HG03095 (cell line): ENCODE measurements at regions not wholly inside any gene's neighbourhood (a gene's known extent, or its start where the extent isn't known, plus 50 kb on each side); places are given as distances from the start of the nearest gene placed in this dataset.

Experiments used
- ATAC-seq: cut with Tn5 transposase; IDR thresholded peaks from one replicate; pipeline ENCODE4 v1.9.1; 2021; ENCODE audit warnings: moderate library complexity; ENCODE audit not compliant: unreplicated experiment

- ATAC-seq = no peak
Measured at GRCh38 chr1:55334797-55335196, 119.6 kb upstream of the USP24 start.

DNA sequence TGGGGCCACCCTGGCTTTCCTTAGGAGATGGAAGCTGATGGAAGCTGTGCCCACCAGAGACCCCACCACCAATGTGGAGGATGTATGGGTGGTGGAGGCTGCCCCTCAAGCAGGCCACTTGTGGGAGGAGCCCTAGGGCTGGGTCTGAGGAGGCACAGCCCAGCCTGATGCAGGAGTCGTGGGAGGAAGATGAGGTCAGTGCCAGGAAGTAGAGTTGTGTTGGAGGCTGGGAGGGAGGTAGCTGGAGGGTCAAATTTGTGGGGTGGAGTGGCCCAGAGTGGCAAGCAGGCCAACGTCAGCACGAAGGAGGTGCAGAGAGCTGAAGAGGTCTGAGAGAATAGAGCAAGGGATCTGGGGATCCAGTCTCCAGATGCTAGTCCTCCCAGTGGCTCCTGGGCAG, 119.0 kb upstream of the USP24 start:
- ATAC-seq = no peak

DNA sequence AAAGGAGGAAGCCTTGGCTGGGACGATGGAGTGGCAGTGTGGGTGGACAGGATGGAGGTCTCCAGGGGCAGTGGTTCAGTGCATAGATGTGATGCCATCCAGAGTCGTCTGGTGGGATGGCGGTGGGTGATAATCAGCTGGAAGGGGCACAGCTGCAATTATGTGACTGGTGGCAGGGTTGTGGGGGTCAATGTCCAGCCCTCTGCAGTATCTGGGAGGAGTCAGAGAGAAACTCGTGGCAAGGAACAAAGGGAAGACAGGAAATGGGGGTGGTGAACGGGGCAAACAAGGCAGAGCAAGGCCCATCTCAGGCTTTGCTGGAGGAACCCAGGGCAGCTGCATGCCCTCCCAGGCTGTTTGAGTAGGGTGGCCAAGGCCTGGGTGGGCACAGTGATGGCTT, 118.3 kb upstream of the USP24 start:
- no peak for ATAC-seq

DNA sequence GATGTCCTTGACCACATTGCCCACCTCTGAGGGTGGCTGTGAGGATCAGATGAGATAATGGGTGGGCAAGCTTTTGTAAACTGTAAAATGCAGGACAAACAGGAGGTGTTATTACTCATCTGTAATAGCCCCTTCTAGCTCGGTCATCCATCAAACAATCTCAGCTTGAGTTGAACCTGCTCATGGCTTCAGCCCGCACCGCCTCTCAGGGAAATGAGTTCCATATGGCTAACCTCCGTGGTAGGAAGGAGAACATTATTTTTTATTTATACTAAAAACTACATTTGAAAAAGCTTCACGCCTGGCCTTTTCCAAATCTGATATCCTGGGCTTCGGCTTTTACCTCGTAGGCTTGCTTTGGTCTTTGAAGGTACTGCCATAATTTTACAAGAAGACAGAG, 116.2 kb upstream of the USP24 start:
- no peak for ATAC-seq

GRCh38 chr1:55329808-55330432, 114.8 kb upstream of the USP24 start:
- ATAC-seq = no peak

- no peak for ATAC-seq
Measured at GRCh38 chr1:55329091-55329490, 113.9 kb upstream of the USP24 start.

DNA sequence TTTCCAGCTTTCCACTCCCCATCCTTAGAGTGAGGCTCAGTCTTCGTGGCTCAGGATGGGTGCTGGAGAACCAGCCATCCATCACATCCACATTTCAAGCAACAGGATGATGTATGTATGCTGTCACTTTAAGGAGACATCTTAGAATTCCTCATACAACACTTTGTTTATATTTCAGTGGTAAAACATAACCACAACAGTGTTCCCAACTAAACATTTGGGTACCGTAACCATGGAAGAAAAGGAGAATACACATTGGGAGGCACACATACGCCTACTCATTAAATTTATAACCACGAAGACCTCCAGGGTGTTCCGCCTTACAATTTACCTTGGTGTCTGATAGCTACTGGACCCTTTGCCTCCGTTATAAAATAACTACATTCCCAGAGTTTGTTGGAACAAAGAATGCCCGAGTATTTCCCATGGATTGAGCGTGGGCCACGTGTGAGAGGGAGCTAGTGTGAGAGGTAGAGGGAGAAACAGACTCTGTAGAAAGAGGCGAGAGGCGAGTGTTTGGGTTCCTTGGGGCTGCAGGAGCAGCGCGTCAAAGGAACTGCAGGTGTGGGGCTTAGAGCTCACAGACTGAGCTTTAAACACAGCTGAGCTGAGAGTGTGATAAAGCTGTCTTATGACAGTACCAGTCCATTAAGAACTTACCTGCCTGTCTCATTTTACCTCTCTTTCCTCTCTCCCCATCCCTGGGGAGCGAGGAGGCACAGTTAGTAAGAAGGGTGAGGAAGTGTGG, 111.5 kb upstream of the USP24 start:
- no peak for ATAC-seq

- no peak for ATAC-seq
Measured at GRCh38 chr1:55323760-55324159, 108.6 kb upstream of the USP24 start.

DNA sequence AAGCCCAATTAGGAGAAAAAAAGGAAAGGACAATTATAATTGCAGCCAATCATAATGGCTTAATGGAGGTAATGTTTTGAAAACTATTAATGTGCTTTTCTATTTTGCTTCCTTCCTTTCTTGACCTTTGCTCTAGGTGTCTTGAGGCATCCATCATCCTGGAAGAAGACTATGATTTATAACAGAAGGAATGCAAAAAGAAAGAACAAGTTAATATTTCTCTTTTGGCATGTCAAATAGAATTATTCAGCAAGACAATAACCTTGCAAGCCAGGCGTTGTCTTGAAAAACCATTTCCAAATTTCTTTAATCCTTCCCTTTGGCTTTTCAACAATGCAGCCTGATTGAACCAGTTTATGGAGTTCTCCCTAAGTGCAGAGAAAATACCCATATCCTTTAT, 107.7 kb upstream of the USP24 start:
- ATAC-seq = no peak

DNA sequence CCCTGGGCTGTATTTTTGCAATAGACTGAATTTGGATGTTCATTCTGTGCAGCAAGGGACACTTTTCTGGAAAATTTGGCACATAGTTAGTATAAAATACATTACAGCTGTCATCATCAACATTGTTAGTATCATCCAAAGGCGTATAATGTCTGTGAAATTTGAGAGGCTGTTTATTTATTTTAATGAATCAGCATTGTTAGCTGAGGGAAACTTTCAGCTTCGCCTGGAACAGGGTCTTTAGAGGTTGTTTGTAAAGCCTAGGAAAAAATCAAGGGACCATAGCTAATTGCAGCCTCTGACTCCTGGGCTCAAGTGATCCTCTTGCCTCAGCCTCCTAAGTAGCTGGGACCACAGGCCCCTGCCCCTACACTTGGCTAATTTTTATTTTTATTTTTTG, 106.8 kb upstream of the USP24 start:
- ATAC-seq = no peak

GRCh38 chr1:55320891-55321290, 105.7 kb upstream of the USP24 start:
- no peak for ATAC-seq

GRCh38 chr1:55318116-55318817, 103.1 kb upstream of the USP24 start:
- no peak for ATAC-seq

GRCh38 chr1:55317673-55318072, 102.5 kb upstream of the USP24 start:
- no peak for ATAC-seq

GRCh38 chr1:55316947-55317662, 101.9 kb upstream of the USP24 start:
- no peak for ATAC-seq

DNA sequence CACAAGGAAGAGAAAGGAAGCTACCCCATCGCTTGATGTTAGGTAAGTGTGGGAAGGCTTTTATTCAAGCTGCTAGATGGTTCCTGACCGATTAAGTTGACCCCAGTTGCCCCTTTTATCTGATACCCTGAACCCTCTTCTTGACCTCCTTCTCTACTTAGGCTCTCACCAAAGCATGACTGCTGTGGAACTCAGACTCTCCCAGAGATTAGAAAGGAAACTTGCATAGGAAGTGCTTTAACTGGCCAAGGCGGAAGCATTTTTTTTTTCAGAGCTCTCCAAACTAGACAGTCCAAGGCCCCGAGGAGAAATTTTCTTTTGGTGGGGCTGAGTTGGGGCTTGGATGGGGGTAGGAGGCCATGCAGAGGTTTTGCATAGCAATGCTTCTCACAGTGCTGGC, 101.3 kb upstream of the USP24 start:
- no peak for ATAC-seq

GRCh38 chr1:55315552-55315951, 100.4 kb upstream of the USP24 start:
- ATAC-seq = no peak

GRCh38 chr1:55314740-55315139, 99.6 kb upstream of the USP24 start:
- ATAC-seq = no peak

- ATAC-seq = no peak
Measured at GRCh38 chr1:55313903-55314302, 98.7 kb upstream of the USP24 start.

DNA sequence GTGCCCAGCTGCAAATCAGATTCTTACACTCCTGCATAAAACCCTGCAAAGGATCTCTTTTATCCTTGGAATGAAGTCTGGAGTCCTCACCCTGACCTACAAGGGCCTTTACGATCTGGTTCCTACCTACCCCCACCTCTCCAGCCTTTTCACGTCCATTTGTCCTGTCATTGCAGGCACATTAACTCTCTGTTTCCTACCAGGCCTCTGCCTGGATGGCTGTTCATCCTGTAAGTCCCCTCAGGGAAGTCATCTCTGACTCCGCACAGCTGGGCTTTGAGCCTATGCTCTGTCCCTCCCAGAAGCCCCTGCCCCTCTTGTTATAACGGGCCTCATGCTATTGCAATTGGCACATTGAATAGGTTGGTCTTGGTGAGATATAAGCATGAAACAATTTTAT, 96.8 kb upstream of the USP24 start:
- ATAC-seq = no peak

- ATAC-seq = no peak
Measured at GRCh38 chr1:55311057-55311641, 96.0 kb upstream of the USP24 start.

- no peak for ATAC-seq
Measured at GRCh38 chr1:55310505-55310971, 95.4 kb upstream of the USP24 start.
